CD4-positive, alpha-beta memory T cell (primary cell): ENCODE measurements at regions not wholly inside any gene's neighbourhood (a gene's known extent, or its start where the extent isn't known, plus 50 kb on each side); places are given as distances from the start of the nearest gene placed in this dataset.
A peak's percentile ranks its signal among the peaks of the same experiment; 100 is the strongest.

Experiments used
- CTCF ChIA-PET: fragments of 350-600 bp; sonication (Branson Sonifier 250); formaldehyde crosslinking; loops from one replicate; lab custom pipeline; 2021; ENCODE audit warnings: inconsistent platforms; ENCODE audit not compliant: partially characterized antibody; lab: Charles Lee
- POLR2A ChIA-PET: fragments of 350-600 bp; sonication (Branson Sonifier 250); formaldehyde crosslinking; loops from one replicate; lab custom pipeline; 2021; ENCODE audit not compliant: partially characterized antibody; lab: Charles Lee
- DNase-seq, 5 donors: peaks; one replicate each; pipeline versions ENCODE4 v3.0.0 to v3.0.0-alpha.2; 2020 to 2022; ENCODE audit warnings: mixed read lengths in 1 of 5
- H3K27ac ChIP-seq: one replicate; pipeline ENCODE4 v1.7.0; 2013; ENCODE audit warnings: low read depth, low read length
- H3K27me3 ChIP-seq: 2 replicates; pipeline ENCODE4 v1.7.0; 2013; ENCODE audit warnings: mild to moderate bottlenecking, low read length, moderate library complexity; ENCODE audit not compliant: insufficient read depth
- H3K36me3 ChIP-seq: 2 replicates; pipeline ENCODE4 v1.7.0; 2013; ENCODE audit warnings: mild to moderate bottlenecking, low read length, moderate library complexity; ENCODE audit not compliant: insufficient read depth
- H3K4me1 ChIP-seq: 2 replicates; pipeline ENCODE4 v1.7.0; 2013; ENCODE audit warnings: mild to moderate bottlenecking, low read length, moderate library complexity; ENCODE audit not compliant: insufficient read depth
- H3K4me3 ChIP-seq, 2 donors: one replicate each; pipeline ENCODE4 v1.7.0; 2013; ENCODE audit warnings: low read length in 2 of 2, mild to moderate bottlenecking in 1 of 2
- H3K9me3 ChIP-seq, 2 donors: one replicate each; pipeline ENCODE4 v1.7.0; 2013; ENCODE audit warnings: low read length in 2 of 2, control low read depth in 1 of 2; ENCODE audit not compliant: control insufficient read depth in 1 of 2
- H3K27ac Mint-ChIP-seq, 7 donors: one replicate each; pipeline ENCODE4 v1.8.0; 2020 to 2021; ENCODE audit warnings: mixed read lengths in 7 of 7, mild to moderate bottlenecking in 6 of 7, inconsistent platforms in 3 of 7, moderate library complexity in 3 of 7
- H3K27me3 Mint-ChIP-seq, 2 donors: one replicate each; pipeline ENCODE4 v1.8.0; 2020 to 2021; ENCODE audit warnings: mixed read lengths in 2 of 2
- H3K36me3 Mint-ChIP-seq, 2 donors: one replicate each; pipeline ENCODE4 v1.8.0; 2020 to 2021; ENCODE audit warnings: mixed read lengths in 2 of 2, inconsistent platforms in 1 of 2, mild to moderate bottlenecking in 1 of 2
- H3K4me1 Mint-ChIP-seq, 4 donors: one replicate each; pipeline ENCODE4 v1.8.0; 2020 to 2021; ENCODE audit warnings: mixed read lengths in 4 of 4, mild to moderate bottlenecking in 1 of 4
- H3K4me3 Mint-ChIP-seq, 8 donors: one replicate each; pipeline ENCODE4 v1.8.0; 2020 to 2021; ENCODE audit warnings: mixed read lengths in 8 of 8, mild to moderate bottlenecking in 7 of 8, moderate library complexity in 6 of 8, inconsistent platforms in 3 of 8
- H3K9me3 Mint-ChIP-seq, 8 donors: one replicate each; pipeline ENCODE4 v1.8.0; 2020 to 2021; ENCODE audit warnings: mixed read lengths in 8 of 8, mild to moderate bottlenecking in 5 of 8, inconsistent platforms in 3 of 8, moderate library complexity in 1 of 8
- intact Hi-C: fragments of 100-400 bp; cut with micrococcal nuclease; formaldehyde crosslinking; loops from one replicate; pipeline ENCODE4 v1.15.1; 2023

GRCh38 chr1:36708587-36708986 lies 225.9 kb upstream of the CSF3R start:
- ChIA-PET CTCF (interaction anchor here (1.0 kb wide), 1 partner anchor 725 kb away, joined by 3 read pairs; no protein-coding TSS in a partner anchor), POLR2A (no interaction called here)
- H3K9me3 ChIP-seq: no peaks in the 10 kb centered on the region
- no peaks in the 10 kb centered on the region for H3K27me3 ChIP-seq
- Mint-ChIP-seq H3K4me1 (peaks cover 2 to 7% (median 3%) of the 10 kb centered on the region in 4 donors), H3K27ac (no peak overlapping the region), H3K9me3 (no peaks in the 10 kb centered on the region), H3K4me3 (no peak overlapping the region), H3K27me3 (peaks cover 35 to 36% of the 10 kb centered on the region in 2 donors), H3K36me3 (no peaks in the 10 kb centered on the region)
- H3K27ac ChIP-seq: no peak overlapping the region
- no peaks in the 10 kb centered on the region for H3K36me3 ChIP-seq
- intact Hi-C loops: no loop called here
- no peak for DNase-seq
- no peak overlapping the region for H3K4me3 ChIP-seq
- H3K4me1 ChIP-seq: no peaks in the 10 kb centered on the region

DNA sequence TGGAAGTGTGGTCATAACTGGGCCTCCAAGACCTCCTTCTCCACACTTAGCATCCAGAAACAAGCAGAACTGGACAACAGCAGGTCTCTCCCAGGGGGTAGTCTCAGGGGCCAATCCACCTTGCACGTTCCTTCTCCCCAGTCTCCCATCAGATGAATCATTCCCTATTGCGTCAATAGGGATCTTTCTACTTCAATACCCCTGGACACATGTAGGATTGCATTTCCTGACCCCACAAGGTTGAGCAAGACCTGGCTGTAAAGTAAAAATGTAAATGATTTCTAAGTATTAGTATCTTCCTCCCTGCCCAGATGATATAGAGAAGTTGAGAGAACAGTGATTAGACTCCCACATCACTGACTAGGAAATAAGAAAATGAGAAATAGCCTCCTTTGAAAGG lies 224.5 kb upstream of the CSF3R start:
- DNase-seq: no peak
- H3K9me3 ChIP-seq: no peaks in the 10 kb centered on the region
- H3K27ac Mint-ChIP-seq: no peak overlapping the region
- no peaks in the 10 kb centered on the region for H3K36me3 Mint-ChIP-seq
- H3K27me3 Mint-ChIP-seq: peaks cover 28 to 34% of the 10 kb centered on the region in 2 donors
- H3K27me3 ChIP-seq: no peaks in the 10 kb centered on the region
- no peak overlapping the region for H3K4me3 Mint-ChIP-seq
- ChIA-PET CTCF (no interaction called here), POLR2A (no interaction called here)
- peaks cover 2 to 10% (median 7%) of the 10 kb centered on the region in 4 donors for H3K4me1 Mint-ChIP-seq
- H3K27ac ChIP-seq: no peak overlapping the region
- intact Hi-C loops: no loop called here
- no peaks in the 10 kb centered on the region for H3K4me1 ChIP-seq
- no peak overlapping the region for H3K4me3 ChIP-seq
- no peaks in the 10 kb centered on the region for H3K36me3 ChIP-seq
- H3K9me3 Mint-ChIP-seq: no peaks in the 10 kb centered on the region

DNA sequence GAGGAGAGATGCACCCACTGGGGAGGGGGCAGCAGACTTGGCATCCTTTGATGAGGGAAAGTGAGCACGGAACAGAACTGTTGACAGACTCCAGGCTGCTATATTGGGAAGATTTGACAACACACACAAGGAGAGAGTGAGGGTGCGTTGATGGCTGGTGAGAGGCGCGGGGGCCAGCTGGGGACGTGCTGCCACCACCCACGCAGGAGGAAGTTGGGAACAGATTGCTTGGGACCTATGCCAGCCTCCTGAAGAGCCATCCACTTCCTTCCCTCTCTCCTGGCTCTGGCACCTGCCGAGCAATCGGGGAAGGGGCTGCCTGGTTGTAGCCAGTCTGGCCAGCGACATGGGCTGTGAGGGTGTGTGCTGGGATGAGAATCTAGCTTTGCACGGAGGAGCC lies 223.7 kb upstream of the CSF3R start:
- ChIA-PET POLR2A (no interaction called here), CTCF (interaction anchor here (0.9 kb wide), 1 partner anchor 56 kb away, joined by 4 read pairs; no protein-coding TSS in a partner anchor)
- no peaks in the 10 kb centered on the region for H3K9me3 Mint-ChIP-seq
- Histone ChIP-seq H3K4me3 (no peak overlapping the region), H3K27me3 (no peaks in the 10 kb centered on the region), H3K4me1 (no peaks in the 10 kb centered on the region), H3K36me3 (no peaks in the 10 kb centered on the region), H3K27ac (no peak overlapping the region), H3K9me3 (no peaks in the 10 kb centered on the region)
- intact Hi-C loops: no loop called here
- H3K4me3 Mint-ChIP-seq: no peak overlapping the region
- no peak overlapping the region for H3K27ac Mint-ChIP-seq
- no peak for DNase-seq
- H3K36me3 Mint-ChIP-seq: no peaks in the 10 kb centered on the region
- peaks cover 2 to 10% (median 7%) of the 10 kb centered on the region in 4 donors for H3K4me1 Mint-ChIP-seq
- H3K27me3 Mint-ChIP-seq: peaks cover 27 to 34% of the 10 kb centered on the region in 2 donors

- POLR2A ChIA-PET: no interaction called here
- H3K4me1 ChIP-seq: no peaks in the 10 kb centered on the region
- no peak for DNase-seq
- H3K9me3 Mint-ChIP-seq: no peaks in the 10 kb centered on the region
- H3K27me3 ChIP-seq: no peaks in the 10 kb centered on the region
- CTCF ChIA-PET: interaction anchor here (0.9 kb wide), 1 partner anchor 56 kb away, joined by 4 read pairs; no protein-coding TSS in a partner anchor
- H3K9me3 ChIP-seq: no peaks in the 10 kb centered on the region
- no peaks in the 10 kb centered on the region for H3K36me3 ChIP-seq
- H3K27ac ChIP-seq: no peak overlapping the region
- peaks cover 2 to 10% (median 7%) of the 10 kb centered on the region in 4 donors for H3K4me1 Mint-ChIP-seq
- H3K4me3 ChIP-seq: no peak overlapping the region
- H3K4me3 Mint-ChIP-seq: no peak overlapping the region
- intact Hi-C loops: no loop called here
- H3K36me3 Mint-ChIP-seq: no peaks in the 10 kb centered on the region
- H3K27ac Mint-ChIP-seq: peak overlapping the region in 1 of 7 donors; percentile 13
- H3K27me3 Mint-ChIP-seq: peaks cover 25 to 32% of the 10 kb centered on the region in 2 donors
Measured at GRCh38 chr1:36705629-36706028, 222.9 kb upstream of the CSF3R start.

DNA sequence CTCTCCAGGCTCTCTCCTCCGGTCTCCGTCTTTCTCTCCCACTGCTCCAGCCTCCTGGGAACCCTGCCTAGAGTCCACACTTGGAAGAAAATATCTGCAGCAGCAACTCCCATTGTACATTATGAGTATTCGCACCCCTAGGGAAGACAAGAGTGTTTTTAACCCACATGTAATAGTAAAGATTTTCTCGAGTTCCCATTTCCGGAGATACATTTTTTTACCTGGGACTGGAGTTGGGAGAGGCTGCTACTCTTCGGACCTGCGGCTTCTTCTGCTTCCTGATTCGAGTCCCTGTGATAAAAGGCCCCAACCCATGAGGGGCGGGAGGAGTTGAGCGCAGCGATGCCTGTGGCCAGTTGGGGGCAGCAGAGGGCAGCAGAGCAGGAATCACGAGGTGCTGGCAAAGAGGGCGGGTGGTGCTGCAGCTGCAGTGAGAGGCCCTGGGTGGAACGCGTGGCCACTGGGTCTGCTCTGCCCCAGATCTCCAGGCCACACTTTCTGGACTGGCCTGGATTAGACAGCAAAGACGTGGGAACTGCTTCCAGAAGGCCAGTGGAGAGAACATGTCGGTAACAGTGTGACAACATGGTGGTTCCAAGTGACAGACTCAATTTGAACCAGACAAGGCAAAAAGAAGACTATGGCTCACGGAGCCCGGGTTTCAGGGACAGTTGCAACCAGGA lies 221.0 kb upstream of the CSF3R start:
- H3K36me3 Mint-ChIP-seq: no peaks in the 10 kb centered on the region
- H3K27ac Mint-ChIP-seq: no peak overlapping the region
- Histone ChIP-seq H3K4me1 (no peaks in the 10 kb centered on the region), H3K27ac (no peak overlapping the region), H3K27me3 (no peaks in the 10 kb centered on the region), H3K36me3 (no peaks in the 10 kb centered on the region), H3K9me3 (no peaks in the 10 kb centered on the region), H3K4me3 (no peak overlapping the region)
- ChIA-PET CTCF (no interaction called here), POLR2A (no interaction called here)
- peaks cover 19 to 23% of the 10 kb centered on the region in 2 donors for H3K27me3 Mint-ChIP-seq
- H3K4me1 Mint-ChIP-seq: peaks cover 2 to 10% (median 7%) of the 10 kb centered on the region in 4 donors
- peak overlapping the region in 2 of 8 donors; percentile 14 to 43 for H3K4me3 Mint-ChIP-seq
- peak in 4 of 5 donors; percentile 18 to 36 (median 26) for DNase-seq
- no peaks in the 10 kb centered on the region for H3K9me3 Mint-ChIP-seq
- intact Hi-C loops: loop anchor here (5.0 kb wide), 2 partner anchors 729 to 979 kb away; no protein-coding TSS in a partner anchor

DNA sequence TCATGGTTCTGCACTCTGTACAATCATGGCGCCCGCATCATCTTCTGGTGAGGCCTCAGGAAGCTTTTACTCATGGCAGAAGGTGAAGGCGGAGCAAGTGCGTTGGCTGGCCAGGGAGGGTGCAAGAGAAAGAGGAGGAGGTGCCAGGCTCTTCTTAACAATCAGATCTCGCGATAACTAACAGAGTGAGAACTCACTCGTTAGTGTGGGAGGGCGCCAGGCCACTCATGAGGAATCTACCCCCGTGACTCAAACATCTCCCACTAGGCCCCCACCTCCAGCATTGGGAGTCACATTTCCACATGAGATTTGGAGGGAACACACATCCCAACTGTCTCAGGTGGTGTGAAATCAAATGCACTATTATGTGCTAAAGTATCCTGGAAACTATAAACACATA lies 220.2 kb upstream of the CSF3R start:
- Mint-ChIP-seq H3K36me3 (no peaks in the 10 kb centered on the region), H3K9me3 (no peaks in the 10 kb centered on the region), H3K27me3 (peaks cover 17 to 23% of the 10 kb centered on the region in 2 donors), H3K27ac (no peak overlapping the region), H3K4me1 (peaks cover 2 to 10% (median 7%) of the 10 kb centered on the region in 4 donors), H3K4me3 (no peak overlapping the region)
- intact Hi-C loops: loop anchor here (5.0 kb wide), 2 partner anchors 729 to 979 kb away; no protein-coding TSS in a partner anchor
- no peak overlapping the region for H3K27ac ChIP-seq
- ChIA-PET CTCF (no interaction called here), POLR2A (no interaction called here)
- no peak overlapping the region for H3K4me3 ChIP-seq
- H3K9me3 ChIP-seq: no peaks in the 10 kb centered on the region
- H3K36me3 ChIP-seq: no peaks in the 10 kb centered on the region
- H3K27me3 ChIP-seq: no peaks in the 10 kb centered on the region
- no peak for DNase-seq
- H3K4me1 ChIP-seq: no peaks in the 10 kb centered on the region

DNA sequence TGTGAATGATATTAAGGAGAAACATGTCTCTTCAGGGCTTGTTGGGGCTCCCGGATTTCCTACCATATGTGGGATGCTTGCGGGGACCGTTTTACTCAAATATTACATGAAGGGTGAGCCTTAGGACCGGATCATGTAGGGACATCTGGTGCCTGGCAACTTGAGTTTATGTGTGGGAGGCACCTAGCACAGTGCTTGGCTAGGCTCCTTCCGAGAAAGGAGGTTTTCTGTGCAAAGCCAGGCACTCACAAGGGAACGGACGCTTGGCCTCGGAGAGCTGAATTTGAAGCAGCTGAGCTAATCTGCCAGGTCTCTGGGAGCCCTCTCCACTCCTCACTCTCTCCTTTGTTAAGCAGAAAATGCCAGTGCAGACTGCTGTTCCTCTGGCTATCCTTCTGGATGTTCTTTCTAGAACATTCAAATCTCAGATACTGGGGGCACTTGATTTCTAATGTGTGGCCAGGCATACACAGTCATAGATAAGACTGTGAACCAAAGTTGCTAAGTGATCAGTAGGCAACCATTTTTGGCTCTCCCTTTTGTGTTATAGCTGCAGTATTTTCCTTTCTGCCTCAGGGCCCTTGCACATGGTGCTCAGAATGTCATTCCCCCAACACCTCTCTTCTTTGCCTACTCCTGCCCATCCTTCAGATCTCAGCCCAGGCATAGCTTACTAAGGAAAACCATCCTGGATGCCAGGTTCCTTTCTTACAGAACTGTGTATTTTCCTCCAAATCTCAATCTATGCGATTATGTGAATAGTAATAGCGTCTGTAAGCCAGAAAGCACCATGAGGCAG lies 216.6 kb upstream of the CSF3R start:
- Histone ChIP-seq H3K9me3 (no peaks in the 10 kb centered on the region), H3K4me1 (no peaks in the 10 kb centered on the region), H3K27ac (no peak overlapping the region), H3K27me3 (no peaks in the 10 kb centered on the region), H3K36me3 (no peaks in the 10 kb centered on the region), H3K4me3 (no peak overlapping the region)
- CTCF ChIA-PET: no interaction called here
- Mint-ChIP-seq H3K27me3 (peaks cover 14 to 22% of the 10 kb centered on the region in 2 donors), H3K36me3 (no peaks in the 10 kb centered on the region), H3K4me1 (peaks cover 2 to 10% (median 7%) of the 10 kb centered on the region in 4 donors), H3K27ac (peak overlapping the region in 1 of 7 donors; percentile 29), H3K9me3 (no peaks in the 10 kb centered on the region), H3K4me3 (no peak overlapping the region)
- POLR2A ChIA-PET: no interaction called here
- intact Hi-C loops: no loop called here
- DNase-seq: no peak
